ENCODE measurements at regions not wholly inside any gene's neighbourhood (a gene's known extent, or its start where the extent isn't known, plus 50 kb on each side); places are given as distances from the start of the nearest gene placed in this dataset.

- H3K27me3 ChIP-seq (ENCODE audit: control insufficient read depth, insufficient read depth, low read length) = no peaks in the 10 kb centered on the region
- no peak overlapping the region for H3K27ac ChIP-seq (ENCODE audit: low read depth, low read length)
- no peak overlapping the region for H3K4me3 ChIP-seq (ENCODE audit: low read depth, low read length)
- ChIA-PET POLR2A (no interaction called here), CTCF (no interaction called here)
- H3K9me3 ChIP-seq (ENCODE audit: control insufficient read depth, insufficient read depth, low read length) = peaks cover 66% of the 10 kb centered on the region
- DNase-seq (ENCODE audit: low read depth, low spot score) = no peak
- no peak for TF ChIP-seq CTCF (IDR thresholded peaks at IDR 0.05; ENCODE audit: low read depth, low read length)
Observed at GRCh38 chr6:169930799-169931198, 179.4 kb downstream of the ERMARD start.

- POLR2A ChIA-PET = no interaction called here
- H3K9me3 ChIP-seq (ENCODE audit: control insufficient read depth, insufficient read depth, low read length) = peaks cover 50% of the 10 kb centered on the region
- TF ChIP-seq CTCF (IDR thresholded peaks at IDR 0.05; ENCODE audit: low read depth, low read length) = no peak
- H3K27me3 ChIP-seq (ENCODE audit: control insufficient read depth, insufficient read depth, low read length) = no peaks in the 10 kb centered on the region
- no peak overlapping the region for H3K27ac ChIP-seq (ENCODE audit: low read depth, low read length)
- H3K4me3 ChIP-seq (ENCODE audit: low read depth, low read length) = no peak overlapping the region
- no peak for DNase-seq (ENCODE audit: low read depth, low spot score)
- CTCF ChIA-PET = no interaction called here
Observed at GRCh38 chr6:169927711-169928110, 176.3 kb downstream of the ERMARD start.

- TF ChIP-seq CTCF (IDR thresholded peaks at IDR 0.05; ENCODE audit: low read depth, low read length) = no peak
- no peak overlapping the region for H3K4me3 ChIP-seq (ENCODE audit: low read depth, low read length)
- peaks cover 53% of the 10 kb centered on the region for H3K9me3 ChIP-seq (ENCODE audit: control insufficient read depth, insufficient read depth, low read length)
- no peaks in the 10 kb centered on the region for H3K27me3 ChIP-seq (ENCODE audit: control insufficient read depth, insufficient read depth, low read length)
- ChIA-PET POLR2A (no interaction called here), CTCF (no interaction called here)
- no peak overlapping the region for H3K27ac ChIP-seq (ENCODE audit: low read depth, low read length)
- DNase-seq (ENCODE audit: low read depth, low spot score) = no peak
Observed at GRCh38 chr6:169926617-169927417, 175.4 kb downstream of the ERMARD start.

- no peak for TF ChIP-seq CTCF (IDR thresholded peaks at IDR 0.05; ENCODE audit: low read depth, low read length)
- POLR2A ChIA-PET = no interaction called here
- H3K27me3 ChIP-seq (ENCODE audit: control insufficient read depth, insufficient read depth, low read length) = no peaks in the 10 kb centered on the region
- H3K27ac ChIP-seq (ENCODE audit: low read depth, low read length) = no peak overlapping the region
- DNase-seq (ENCODE audit: low read depth, low spot score) = no peak
- peaks cover 62% of the 10 kb centered on the region for H3K9me3 ChIP-seq (ENCODE audit: control insufficient read depth, insufficient read depth, low read length)
- CTCF ChIA-PET = no interaction called here
- H3K4me3 ChIP-seq (ENCODE audit: low read depth, low read length) = no peak overlapping the region
Observed at GRCh38 chr6:169923468-169924464, 172.3 kb downstream of the ERMARD start.
